Hepatocyte (in vitro differentiated cells): ENCODE measurements at regions not wholly inside any gene's neighbourhood (a gene's known extent, or its start where the extent isn't known, plus 50 kb on each side); places are given as distances from the start of the nearest gene placed in this dataset.

ENCODE experiments used
- DNase-seq: peaks from one replicate; pipeline ENCODE4 v3.0.0-alpha.2; 2016; ENCODE audit warnings: low spot score
- H2AFZ ChIP-seq: fragments of 200-600 bp; sonication (generic); 2 replicates; pipeline ENCODE4 v1.6.0; 2016; ENCODE audit warnings: antibody characterized with exemption, mild to moderate bottlenecking
- H3K27ac ChIP-seq: fragments of 200-600 bp; sonication (generic); 2 replicates; pipeline ENCODE4 v1.5.1; 2016; ENCODE audit warnings: mild to moderate bottlenecking
- H3K27me3 ChIP-seq: fragments of 200-600 bp; sonication (generic); 2 replicates; pipeline ENCODE4 v1.6.1; 2016
- H3K36me3 ChIP-seq: fragments of 200-600 bp; sonication (generic); replicated peaks from 2 replicates; pipeline ENCODE4 v1.5.1; 2016; ENCODE audit warnings: low read depth; ENCODE audit not compliant: insufficient read depth
- H3K4me1 ChIP-seq: fragments of 200-600 bp; sonication (generic); 2 replicates; pipeline ENCODE4 v1.5.1; 2016; ENCODE audit warnings: mild to moderate bottlenecking, moderate library complexity; ENCODE audit not compliant: insufficient read depth
- H3K4me2 ChIP-seq: fragments of 200-600 bp; sonication (generic); 2 replicates; pipeline ENCODE4 v1.6.0; 2016
- H3K4me3 ChIP-seq: fragments of 200-600 bp; sonication (generic); 2 replicates; pipeline ENCODE4 v1.5.1; 2016; ENCODE audit warnings: mild to moderate bottlenecking
- H3K79me2 ChIP-seq: fragments of 200-600 bp; sonication (generic); 2 replicates; pipeline ENCODE4 v1.6.0; 2017; ENCODE audit warnings: mild to moderate bottlenecking
- H3K9me2 ChIP-seq: fragments of 200-600 bp; sonication (generic); replicated peaks from 2 replicates; pipeline ENCODE4 v1.6.0; 2017; ENCODE audit warnings: mild to moderate bottlenecking; ENCODE audit not compliant: insufficient read depth
- H3K9me3 ChIP-seq: fragments of 200-600 bp; sonication (generic); 2 replicates; pipeline ENCODE4 v1.5.1; 2016; ENCODE audit warnings: low read depth, mild to moderate bottlenecking
- H4K20me1 ChIP-seq: fragments of 200-600 bp; sonication (generic); 2 replicates; pipeline ENCODE4 v1.6.0; 2016; ENCODE audit warnings: mild to moderate bottlenecking; ENCODE audit not compliant: insufficient read depth, poor library complexity, severe bottlenecking
- CTCF ChIP-seq: fragments of 200-600 bp; sonication (generic); IDR thresholded peaks from 2 replicates; pipeline ENCODE4 v1.5.1; 2016; ENCODE audit warnings: antibody characterized with exemption, mild to moderate bottlenecking; ENCODE audit not compliant: poor library complexity
- EZH2 ChIP-seq: fragments of 200-600 bp; sonication (generic); IDR thresholded peaks from 2 replicates; pipeline ENCODE4 v1.6.1; 2016; ENCODE audit warnings: antibody characterized with exemption, mild to moderate bottlenecking, borderline replicate concordance
- EZH2phosphoT487 ChIP-seq: fragments of 200-600 bp; sonication (generic); IDR thresholded peaks from one replicate; pipeline ENCODE4 v1.6.1; 2018; ENCODE audit warnings: antibody characterized with exemption, mild to moderate bottlenecking, low read depth, moderate library complexity; ENCODE audit not compliant: unreplicated experiment, severe bottlenecking
- WGBS: methylation state at CpG from one replicate; pipeline ENCODE4 v1.1.6; 2016; ENCODE audit warnings: low lambda C conversion rate; ENCODE audit errors: missing lambda C conversion rate; 5-methylcytosine and 5-hydroxymethylcytosine counted together

- H3K9me2 ChIP-seq: no peaks in the 10 kb centered on the region
- TF ChIP-seq CTCF: no peak
- TF ChIP-seq EZH2phosphoT487: no peak
- TF ChIP-seq EZH2: no peak
- no peak overlapping the region for H3K4me3 ChIP-seq
- H3K27ac ChIP-seq: no peak overlapping the region
- no peaks in the 10 kb centered on the region for H3K79me2 ChIP-seq
- no peaks in the 10 kb centered on the region for H4K20me1 ChIP-seq
- no peak overlapping the region for H3K4me2 ChIP-seq
- no peaks in the 10 kb centered on the region for H3K36me3 ChIP-seq
- no peak overlapping the region for H2AFZ ChIP-seq
- DNase-seq: no peak
- no peaks in the 10 kb centered on the region for H3K27me3 ChIP-seq
- H3K4me1 ChIP-seq: no peaks in the 10 kb centered on the region
- H3K9me3 ChIP-seq: no peaks in the 10 kb centered on the region
- WGBS: 83% methylated on average over 3 of the region's 3 CpGs
Measured at GRCh38 chr4:66662620-66663019, 882.7 kb downstream of the CENPC start.

DNA sequence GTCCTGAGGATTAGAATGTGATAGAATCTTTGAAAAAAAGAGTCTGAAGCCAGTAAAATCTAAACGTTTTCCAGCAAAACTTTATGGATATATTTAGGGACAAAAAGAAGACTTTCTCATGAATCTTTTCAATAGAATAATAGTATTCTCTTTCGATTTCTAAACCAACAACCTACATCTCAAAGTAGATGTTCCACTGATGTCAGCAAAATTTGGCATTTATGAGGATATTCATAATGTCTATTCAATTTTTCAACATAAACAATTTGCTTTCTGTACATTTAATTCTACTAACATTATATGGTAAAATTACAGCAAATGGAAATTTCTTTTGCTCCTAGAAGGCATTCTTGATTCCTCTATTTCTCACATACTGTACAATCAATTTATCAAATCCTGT lies 886.5 kb downstream of the CENPC start:
- Histone ChIP-seq H3K27me3 (no peaks in the 10 kb centered on the region), H3K9me2 (no peaks in the 10 kb centered on the region), H3K27ac (no peak overlapping the region), H3K79me2 (no peaks in the 10 kb centered on the region), H3K9me3 (no peaks in the 10 kb centered on the region), H4K20me1 (no peaks in the 10 kb centered on the region), H3K4me1 (no peaks in the 10 kb centered on the region), H2AFZ (no peak overlapping the region), H3K4me2 (no peak overlapping the region), H3K36me3 (no peaks in the 10 kb centered on the region), H3K4me3 (no peak overlapping the region)
- DNase-seq: no peak
- WGBS: 61% methylated on average over 2 of the region's 2 CpGs
- TF ChIP-seq CTCF: no peak

DNA sequence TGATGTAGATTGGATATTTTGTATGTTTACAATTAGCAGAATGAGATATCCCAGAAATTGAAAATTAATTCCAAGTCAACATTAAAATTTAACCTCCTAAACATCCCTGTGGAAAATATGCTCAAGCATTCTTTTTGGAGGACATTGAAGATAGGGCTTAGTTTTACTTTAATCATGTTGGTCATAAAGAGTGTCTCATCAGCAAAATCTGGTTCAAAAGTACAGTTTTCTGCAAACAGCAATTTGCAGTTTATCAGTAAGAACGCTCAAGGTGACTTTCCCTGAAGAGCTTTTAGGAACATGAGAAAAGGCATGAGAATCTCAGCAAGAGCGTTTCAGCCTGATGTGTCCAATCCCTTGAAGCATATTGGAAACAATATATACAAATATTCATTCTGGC lies 889.8 kb downstream of the CENPC start:
- Histone ChIP-seq H3K36me3 (no peaks in the 10 kb centered on the region), H3K27me3 (no peaks in the 10 kb centered on the region), H3K9me2 (no peaks in the 10 kb centered on the region), H2AFZ (no peak overlapping the region), H3K4me2 (no peak overlapping the region), H3K9me3 (no peaks in the 10 kb centered on the region), H3K27ac (no peak overlapping the region), H3K79me2 (no peaks in the 10 kb centered on the region), H4K20me1 (no peaks in the 10 kb centered on the region), H3K4me1 (no peaks in the 10 kb centered on the region), H3K4me3 (no peak overlapping the region)
- no peak for TF ChIP-seq EZH2phosphoT487
- DNase-seq: no peak
- WGBS: 60% methylated on average over 2 of the region's 2 CpGs

DNA sequence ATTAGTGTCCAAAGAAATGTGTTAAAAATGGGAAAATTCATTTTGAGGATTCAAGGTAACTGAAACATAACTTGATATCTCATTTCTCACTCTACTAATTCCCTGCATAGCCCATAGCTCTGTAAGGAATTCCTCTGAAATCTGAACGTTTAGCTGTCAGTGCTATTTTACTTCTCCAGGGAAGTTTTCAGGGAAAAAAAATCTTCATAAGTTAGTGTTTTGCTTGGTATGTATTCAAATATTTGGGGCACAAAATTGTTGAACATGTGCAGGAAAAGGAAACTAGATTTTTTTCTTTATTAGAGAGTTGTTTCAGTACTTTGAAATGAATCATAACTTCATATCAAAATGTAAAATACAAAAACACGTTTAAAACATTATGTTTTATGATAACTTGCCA lies 891.4 kb downstream of the CENPC start:
- H3K9me2 ChIP-seq: no peaks in the 10 kb centered on the region
- no peaks in the 10 kb centered on the region for H3K4me1 ChIP-seq
- H3K4me2 ChIP-seq: no peak overlapping the region
- H3K9me3 ChIP-seq: no peaks in the 10 kb centered on the region
- H3K27me3 ChIP-seq: no peaks in the 10 kb centered on the region
- no peak overlapping the region for H3K4me3 ChIP-seq
- H4K20me1 ChIP-seq: no peaks in the 10 kb centered on the region
- H3K79me2 ChIP-seq: no peaks in the 10 kb centered on the region
- 60% methylated on average over 2 of the region's 2 CpGs for WGBS
- no peak overlapping the region for H3K27ac ChIP-seq
- no peak for DNase-seq
- no peaks in the 10 kb centered on the region for H3K36me3 ChIP-seq
- H2AFZ ChIP-seq: no peak overlapping the region
- TF ChIP-seq EZH2 (no peak), EZH2phosphoT487 (no peak), CTCF (no peak)
